ENCODE measurements at regions not wholly inside any gene's neighbourhood (a gene's known extent, or its start where the extent isn't known, plus 50 kb on each side); places are given as distances from the start of the nearest gene placed in this dataset.

GRCh38 chr19:56980906-56981305, 138.9 kb upstream of the USP29 start (continued):
- TF ChIP-seq ARID3B (CRISPR knock-in tag; IDR thresholded peaks at IDR 0.05; ENCODE audit: borderline replicate concordance) (no peak), BDP1 (IDR thresholded peaks at IDR 0.05; ENCODE audit: insufficient read depth, insufficient read length) (no peak), ZNF318 (IDR thresholded peaks at IDR 0.05; ENCODE audit: borderline replicate concordance in 1 of 2, low read depth in 1 of 2) (no peak), DLX4 (CRISPR knock-in tag; IDR thresholded peaks at IDR 0.05) (no peak), THAP12 (CRISPR knock-in tag; IDR thresholded peaks at IDR 0.05) (no peak), ZBTB7A (IDR thresholded peaks at IDR 0.05; ENCODE audit: borderline replicate concordance, control insufficient read depth, low read depth, low read length) (no peak), ZNF561 (CRISPR knock-in tag; conservative IDR thresholded peaks at IDR 0.05) (no peak), E2F4 (CRISPR knock-in tag; IDR thresholded peaks at IDR 0.05; ENCODE audit: low read depth) (no peak), MITF (IDR thresholded peaks at IDR 0.05) (no peak), GTF2E2 (tag; IDR thresholded peaks at IDR 0.05) (no peak)

All from K562 (cell line).